Fibroblast of lung (primary cell): ENCODE measurements at regions not wholly inside any gene's neighbourhood (a gene's known extent, or its start where the extent isn't known, plus 50 kb on each side); places are given as distances from the start of the nearest gene placed in this dataset.

Experiments used
- DNase-seq, 2 donors: peaks; one replicate each; pipeline versions ENCODE4 v3.0.0 to v3.0.0-alpha.2; 2010; ENCODE audit warnings: low read depth in 2 of 2
- H2AFZ ChIP-seq: 2 replicates; pipeline ENCODE4 v1.5.1; 2012; ENCODE audit warnings: low read length, control low read depth, inconsistent platforms
- H3K27ac ChIP-seq: 2 replicates; pipeline ENCODE4 v1.5.1; 2011; ENCODE audit warnings: low read length, control low read depth; ENCODE audit not compliant: insufficient read depth
- H3K27me3 ChIP-seq: 2 replicates; pipeline ENCODE4 v1.5.1; 2011; ENCODE audit warnings: mild to moderate bottlenecking, low read length; ENCODE audit not compliant: control insufficient read depth, insufficient read depth
- H3K36me3 ChIP-seq: 2 replicates; pipeline ENCODE4 v1.5.1; 2011; ENCODE audit warnings: low read length; ENCODE audit not compliant: control insufficient read depth, insufficient read depth
- H3K4me1 ChIP-seq: 2 replicates; pipeline ENCODE4 v1.5.1; 2011; ENCODE audit warnings: low read length; ENCODE audit not compliant: control insufficient read depth, insufficient read depth; ENCODE audit errors: extremely low read depth
- H3K4me2 ChIP-seq: 2 replicates; pipeline ENCODE4 v1.5.1; 2011; ENCODE audit warnings: low read length, control low read depth; ENCODE audit not compliant: insufficient read depth; ENCODE audit errors: extremely low read depth
- H3K4me3 ChIP-seq, 4 experiments: fragments of 200-600 bp in 1 of 4; sonication (generic) in 1 of 4; replicated peaks in 1 of 4; 2 replicates each; pipeline ENCODE4 v1.5.1; 2011 to 2016; ENCODE audit warnings: low read length in 4 of 4, low read depth in 3 of 4, mild to moderate bottlenecking in 3 of 4, control low read depth in 2 of 4, inconsistent platforms in 1 of 4, mixed read lengths in 1 of 4; ENCODE audit not compliant: insufficient read depth in 1 of 4; ENCODE audit errors: control extremely low read depth in 1 of 4
- H3K79me2 ChIP-seq: 2 replicates; pipeline ENCODE4 v1.5.1; 2012; ENCODE audit warnings: mild to moderate bottlenecking, low read length, inconsistent platforms; ENCODE audit not compliant: control insufficient read depth, insufficient read depth
- H3K9ac ChIP-seq: 2 replicates; pipeline ENCODE4 v1.5.1; 2011; ENCODE audit warnings: mild to moderate bottlenecking, low read length, control low read depth; ENCODE audit not compliant: insufficient read depth
- H3K9me3 ChIP-seq: 2 replicates; pipeline ENCODE4 v1.5.1; 2012; ENCODE audit warnings: low read depth, low read length; ENCODE audit not compliant: control insufficient read depth, insufficient read depth
- H4K20me1 ChIP-seq: 2 replicates; pipeline ENCODE4 v1.5.1; 2011; ENCODE audit warnings: low read length; ENCODE audit not compliant: control insufficient read depth, insufficient read depth; ENCODE audit errors: extremely low read depth
- EZH2 ChIP-seq: IDR thresholded peaks from 2 replicates; pipeline ENCODE4 v1.5.1; 2012; ENCODE audit warnings: low read length, control low read depth, mild to moderate bottlenecking; ENCODE audit errors: missing control alignments
- TF ChIP-seq, protein P1 (sequence below), 2 donors: IDR thresholded peaks in 1 of 2; conservative IDR thresholded peaks in 1 of 2; 1 replicate in 1 of 2; 2 replicates in 1 of 2; pipeline ENCODE4 v1.5.1; 2011 to 2012; ENCODE audit warnings: low read length in 2 of 2, control low read depth in 1 of 2, inconsistent platforms in 1 of 2, low read depth in 1 of 2, mild to moderate bottlenecking in 1 of 2

DNA sequence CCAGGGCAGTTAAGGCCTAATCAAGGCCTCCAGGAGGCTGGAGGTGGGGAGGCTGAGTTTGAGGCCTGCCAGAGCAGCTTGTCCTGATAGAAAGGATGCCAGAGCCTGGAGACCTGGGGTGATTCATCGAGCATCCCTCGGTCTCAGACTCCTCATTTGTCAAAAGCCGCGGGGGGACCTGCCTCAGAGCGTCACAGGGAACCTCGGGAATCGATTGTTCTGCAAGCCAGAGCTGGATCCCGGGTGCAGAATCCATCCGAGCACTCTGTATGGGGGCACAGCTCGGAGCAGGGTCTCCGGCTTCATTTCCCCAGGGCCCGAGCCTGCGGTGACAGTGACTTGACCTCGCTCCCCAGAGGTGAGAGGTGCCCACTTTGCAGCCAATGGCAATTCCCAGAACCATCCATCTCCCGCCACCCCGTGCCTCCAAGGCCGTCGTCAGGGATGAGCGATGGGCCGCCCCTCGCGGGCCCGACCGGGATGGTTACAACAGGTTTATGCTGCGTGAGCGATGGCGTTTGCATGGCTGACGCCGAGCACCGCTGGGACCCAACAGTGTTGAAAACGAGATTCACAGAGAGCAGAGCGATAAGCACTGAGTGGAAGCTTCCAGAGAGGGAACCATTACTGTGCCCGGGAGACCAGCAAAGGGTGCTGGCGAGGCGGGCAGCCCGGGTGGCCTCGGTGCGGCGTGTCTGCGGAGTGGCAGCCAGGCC is 117.1 kb upstream of the GSE1 start:
- H3K4me1 ChIP-seq: peaks cover 12% of the 10 kb centered on the region
- H3K27ac ChIP-seq: no peak overlapping the region
- H3K4me3 ChIP-seq: no peak overlapping the region
- no peaks in the 10 kb centered on the region for H3K36me3 ChIP-seq
- no peaks in the 10 kb centered on the region for H3K27me3 ChIP-seq
- no peak overlapping the region for H2AFZ ChIP-seq
- no peaks in the 10 kb centered on the region for H4K20me1 ChIP-seq
- TF ChIP-seq, protein P1, sequence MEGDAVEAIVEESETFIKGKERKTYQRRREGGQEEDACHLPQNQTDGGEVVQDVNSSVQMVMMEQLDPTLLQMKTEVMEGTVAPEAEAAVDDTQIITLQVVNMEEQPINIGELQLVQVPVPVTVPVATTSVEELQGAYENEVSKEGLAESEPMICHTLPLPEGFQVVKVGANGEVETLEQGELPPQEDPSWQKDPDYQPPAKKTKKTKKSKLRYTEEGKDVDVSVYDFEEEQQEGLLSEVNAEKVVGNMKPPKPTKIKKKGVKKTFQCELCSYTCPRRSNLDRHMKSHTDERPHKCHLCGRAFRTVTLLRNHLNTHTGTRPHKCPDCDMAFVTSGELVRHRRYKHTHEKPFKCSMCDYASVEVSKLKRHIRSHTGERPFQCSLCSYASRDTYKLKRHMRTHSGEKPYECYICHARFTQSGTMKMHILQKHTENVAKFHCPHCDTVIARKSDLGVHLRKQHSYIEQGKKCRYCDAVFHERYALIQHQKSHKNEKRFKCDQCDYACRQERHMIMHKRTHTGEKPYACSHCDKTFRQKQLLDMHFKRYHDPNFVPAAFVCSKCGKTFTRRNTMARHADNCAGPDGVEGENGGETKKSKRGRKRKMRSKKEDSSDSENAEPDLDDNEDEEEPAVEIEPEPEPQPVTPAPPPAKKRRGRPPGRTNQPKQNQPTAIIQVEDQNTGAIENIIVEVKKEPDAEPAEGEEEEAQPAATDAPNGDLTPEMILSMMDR (conservative IDR thresholded peaks at IDR 0.05 in 1 of 2, IDR thresholded peaks at IDR 0.05 in 1 of 2; ENCODE audit: low read depth in 1 of 2, low read length in 2 of 2): no peak
- no peak for TF ChIP-seq EZH2
- no peaks in the 10 kb centered on the region for H3K9me3 ChIP-seq
- no peak overlapping the region for H3K4me2 ChIP-seq
- no peaks in the 10 kb centered on the region for H3K79me2 ChIP-seq
- H3K9ac ChIP-seq: no peak overlapping the region
- no peak for DNase-seq

- no peaks in the 10 kb centered on the region for H3K36me3 ChIP-seq
- no peak overlapping the region for H3K4me3 ChIP-seq
- no peaks in the 10 kb centered on the region for H3K9me3 ChIP-seq
- H2AFZ ChIP-seq: no peak overlapping the region
- H4K20me1 ChIP-seq: no peaks in the 10 kb centered on the region
- H3K4me1 ChIP-seq: no peaks in the 10 kb centered on the region
- H3K9ac ChIP-seq: no peak overlapping the region
- no peak for DNase-seq
- H3K27me3 ChIP-seq: no peaks in the 10 kb centered on the region
- no peak for TF ChIP-seq EZH2
- TF ChIP-seq, protein P1 (conservative IDR thresholded peaks at IDR 0.05 in 1 of 2, IDR thresholded peaks at IDR 0.05 in 1 of 2; ENCODE audit: low read depth in 1 of 2, low read length in 2 of 2): no peak
- H3K4me2 ChIP-seq: no peak overlapping the region
- H3K79me2 ChIP-seq: no peaks in the 10 kb centered on the region
- no peak overlapping the region for H3K27ac ChIP-seq
Measured at GRCh38 chr16:85497622-85498314, 115.4 kb upstream of the GSE1 start.

- Histone ChIP-seq H3K9ac (no peak overlapping the region), H4K20me1 (no peaks in the 10 kb centered on the region), H3K79me2 (no peaks in the 10 kb centered on the region), H3K4me1 (no peaks in the 10 kb centered on the region), H3K36me3 (no peaks in the 10 kb centered on the region), H3K4me3 (no peak overlapping the region), H3K4me2 (no peak overlapping the region), H3K27ac (no peak overlapping the region), H3K27me3 (no peaks in the 10 kb centered on the region), H3K9me3 (no peaks in the 10 kb centered on the region), H2AFZ (no peak overlapping the region)
- DNase-seq: no peak
- TF ChIP-seq, protein P1 (conservative IDR thresholded peaks at IDR 0.05 in 1 of 2, IDR thresholded peaks at IDR 0.05 in 1 of 2; ENCODE audit: low read depth in 1 of 2, low read length in 2 of 2): no peak
- no peak for TF ChIP-seq EZH2
Measured at GRCh38 chr16:85498607-85499006, 114.5 kb upstream of the GSE1 start.
